ENCODE measurements at regions not wholly inside any gene's neighbourhood (a gene's known extent, or its start where the extent isn't known, plus 50 kb on each side); places are given as distances from the start of the nearest gene placed in this dataset.
"Not testable (repeated sequence)": the region's sequence is repeated elsewhere in the genome, so short reads cannot be mapped to it uniquely, and the experiment has no call there.

DNA sequence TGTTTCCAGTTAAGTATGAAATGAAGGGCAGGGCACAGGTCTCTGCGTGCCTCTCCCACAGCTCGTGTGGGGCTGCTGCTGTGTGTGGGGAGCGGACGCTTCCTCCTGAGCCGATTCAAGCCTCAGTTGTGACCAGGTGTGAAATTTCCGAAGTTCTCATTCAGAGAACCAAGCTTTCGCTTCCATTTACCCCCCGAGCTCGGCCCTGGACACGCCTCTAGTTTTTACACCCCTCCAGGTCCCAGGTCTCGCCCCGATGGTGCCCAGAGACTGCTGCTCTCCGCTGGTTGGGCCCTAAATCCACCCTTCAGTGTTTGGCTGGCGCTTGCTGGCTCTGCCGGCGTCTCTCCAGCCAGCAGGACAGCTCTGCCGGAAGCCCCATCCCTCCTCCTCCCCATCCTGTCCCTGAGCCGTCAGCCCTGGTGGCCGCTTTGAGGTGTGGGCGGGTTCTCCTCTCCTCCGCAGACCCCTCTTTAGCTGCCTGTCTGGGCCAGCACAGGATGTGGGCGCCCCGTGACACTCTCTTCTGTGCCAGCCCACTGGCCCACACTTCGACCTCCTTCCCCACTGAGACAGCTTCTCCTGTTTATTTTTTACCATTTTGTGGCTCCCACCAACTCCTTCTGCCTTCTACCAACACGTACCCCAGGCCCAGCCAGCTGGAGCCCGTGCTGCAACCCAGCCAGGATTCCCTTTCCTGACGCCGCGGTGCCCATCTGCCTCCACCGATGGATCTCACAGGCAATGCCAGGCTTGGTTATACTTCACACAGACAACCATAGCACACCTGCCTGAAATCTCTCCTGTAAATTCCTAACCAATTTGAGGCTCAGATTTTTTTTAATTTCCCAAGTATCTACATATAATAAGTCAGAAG, 142.8 kb downstream of the DLL1 start:
- no peak for DNase-seq (ENCODE audit: low read depth)

DNA sequence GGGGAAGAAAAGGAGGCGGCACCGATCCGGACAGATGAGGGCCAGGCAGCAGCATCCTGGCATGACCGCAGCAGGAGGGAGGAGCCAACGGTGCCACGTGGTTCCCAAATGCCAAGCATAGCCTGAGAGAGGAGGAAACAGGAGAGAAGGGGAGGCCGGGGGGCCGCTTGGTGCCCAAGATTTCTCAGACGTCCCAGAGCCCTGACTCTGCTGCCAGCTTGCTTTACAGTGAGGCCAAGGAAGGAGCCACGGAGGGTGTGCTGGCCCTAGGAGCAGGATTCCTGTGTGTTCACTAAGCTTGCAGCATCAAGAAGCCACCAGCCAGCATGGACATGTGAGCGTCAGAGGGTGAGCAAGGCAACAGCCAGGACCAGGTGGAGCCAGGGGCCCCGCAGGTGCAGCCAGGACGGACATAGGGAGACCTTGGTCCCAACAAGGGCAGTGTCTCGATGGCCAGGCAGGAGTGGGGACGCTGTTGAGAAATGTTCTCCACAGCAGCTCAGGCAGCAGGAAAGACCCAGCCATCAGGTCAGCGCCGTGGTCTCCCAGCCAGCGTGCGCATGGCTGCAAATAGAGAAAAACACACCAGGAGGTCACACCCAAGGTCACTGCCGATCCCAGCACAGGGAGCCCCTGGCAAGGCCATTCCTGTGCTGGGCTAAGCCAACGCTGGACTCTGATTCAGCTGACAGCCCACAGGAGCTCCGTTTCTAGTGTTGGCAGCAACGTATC, 143.7 kb downstream of the DLL1 start:
- no peak for DNase-seq (ENCODE audit: low read depth)

DNA sequence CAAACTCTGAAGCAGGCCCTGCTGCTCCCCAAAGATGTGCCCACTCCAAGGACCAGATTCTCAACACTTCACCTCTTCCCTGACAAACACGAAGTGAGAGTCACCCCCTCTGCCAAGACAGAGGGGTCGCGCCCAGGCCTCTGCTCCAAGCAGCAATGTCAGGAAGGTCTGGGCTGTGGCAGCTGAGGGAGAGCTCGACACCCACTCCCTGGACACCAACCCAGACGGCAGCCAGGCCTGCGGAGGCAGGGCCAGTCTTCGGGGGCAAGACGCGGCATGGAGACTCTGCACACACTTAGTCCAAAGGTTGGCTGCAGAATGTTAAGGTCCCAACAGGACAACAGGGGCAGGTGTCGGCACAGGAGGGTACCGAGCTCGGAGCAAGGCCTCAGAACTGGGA, 144.2 kb downstream of the DLL1 start:
- no peak for DNase-seq (ENCODE audit: low read depth)

DNA sequence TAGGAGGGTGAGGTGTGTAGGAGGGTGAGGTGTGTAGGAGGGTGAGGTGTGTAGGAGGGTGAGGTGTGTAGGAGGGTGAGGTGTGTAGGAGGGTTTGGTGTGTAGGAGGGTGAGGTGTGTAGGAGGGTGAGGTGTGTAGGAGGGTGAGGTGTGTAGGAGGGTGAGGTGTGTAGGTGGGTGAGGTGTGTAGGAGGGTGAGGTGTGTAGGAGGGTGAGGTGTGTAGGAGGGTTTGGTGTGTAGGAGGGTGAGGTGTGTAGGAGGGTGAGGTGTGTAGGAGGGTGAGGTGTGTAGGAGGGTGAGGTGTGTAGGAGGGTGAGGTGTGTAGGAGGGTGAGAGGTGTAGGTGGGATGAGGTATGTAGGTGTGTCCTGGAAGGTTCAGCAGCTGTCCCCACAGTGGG, 144.7 kb downstream of the DLL1 start:
- DNase-seq (ENCODE audit: low read depth): not testable (repeated sequence)

DNA sequence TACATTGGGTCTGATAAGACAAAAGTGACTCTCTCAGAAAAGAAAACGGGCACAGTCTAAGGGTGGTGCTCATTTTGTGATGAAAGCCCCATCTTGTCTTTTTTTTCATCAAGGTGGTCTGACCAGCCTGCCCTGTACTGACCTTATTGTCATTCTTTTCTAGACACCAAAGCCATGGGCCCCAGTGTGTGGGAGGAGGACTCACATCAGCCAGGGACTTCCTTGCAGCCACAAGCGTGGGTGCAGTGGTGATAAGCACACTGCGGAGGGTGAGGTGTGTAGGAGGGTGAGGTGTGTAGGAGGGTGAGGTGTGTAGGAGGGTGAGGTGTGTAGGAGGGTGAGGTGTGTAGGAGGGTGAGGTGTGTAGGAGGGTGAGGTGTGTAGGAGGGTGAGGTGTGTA, 145.2 kb downstream of the DLL1 start:
- DNase-seq (ENCODE audit: low read depth): not testable (repeated sequence)

DNA sequence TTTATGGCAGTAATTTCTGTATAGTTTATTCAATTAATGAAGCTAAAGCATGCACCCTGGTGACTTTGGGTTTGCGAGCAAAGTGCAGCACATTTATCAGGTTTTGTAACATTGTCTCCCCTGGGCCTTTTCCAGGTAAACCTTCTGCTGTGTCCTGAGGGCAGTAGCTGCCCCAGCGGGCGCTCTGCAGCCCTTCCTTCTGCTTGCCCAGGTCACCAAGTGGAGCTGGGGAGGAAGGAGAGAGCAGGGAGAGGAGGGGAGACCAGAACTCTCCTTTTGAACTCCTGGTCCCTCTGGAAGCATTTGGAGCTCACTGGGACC, 145.6 kb downstream of the DLL1 start:
- no peak for DNase-seq (ENCODE audit: low read depth)

DNA sequence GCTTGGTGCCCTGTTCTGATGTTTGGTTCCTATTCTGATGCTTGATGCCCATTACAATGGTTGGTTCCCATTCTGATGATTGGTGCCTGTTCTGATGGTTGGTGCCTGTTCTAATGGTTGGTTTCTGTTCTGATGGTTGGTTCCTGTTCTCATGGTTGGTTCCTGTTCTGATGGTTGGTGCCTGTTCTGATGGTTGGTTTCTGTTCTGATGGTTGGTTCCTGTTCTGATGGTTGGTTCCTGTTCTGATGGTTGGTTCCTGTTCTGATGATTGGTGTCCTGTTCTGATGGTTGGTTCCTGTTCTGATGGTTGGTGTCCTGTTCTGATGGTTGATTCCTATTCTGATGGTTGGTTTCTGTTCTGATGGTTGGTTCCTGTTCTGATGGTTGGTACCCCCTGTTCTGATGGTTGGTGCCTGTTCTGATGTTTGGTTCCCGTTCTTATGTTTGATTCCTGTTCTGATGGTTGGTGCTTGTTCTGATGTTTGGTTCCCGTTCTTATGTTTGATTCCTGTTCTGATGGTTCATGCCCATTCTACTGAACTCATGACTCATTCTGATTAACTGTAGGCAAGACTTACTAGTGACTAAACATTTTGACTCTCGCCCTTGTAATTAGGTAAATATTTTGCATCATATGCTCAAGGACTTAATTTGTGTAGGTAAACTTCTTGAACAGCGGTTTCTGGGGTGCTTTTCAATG, 146.2 kb downstream of the DLL1 start:
- no peak for DNase-seq (ENCODE audit: low read depth)

DNA sequence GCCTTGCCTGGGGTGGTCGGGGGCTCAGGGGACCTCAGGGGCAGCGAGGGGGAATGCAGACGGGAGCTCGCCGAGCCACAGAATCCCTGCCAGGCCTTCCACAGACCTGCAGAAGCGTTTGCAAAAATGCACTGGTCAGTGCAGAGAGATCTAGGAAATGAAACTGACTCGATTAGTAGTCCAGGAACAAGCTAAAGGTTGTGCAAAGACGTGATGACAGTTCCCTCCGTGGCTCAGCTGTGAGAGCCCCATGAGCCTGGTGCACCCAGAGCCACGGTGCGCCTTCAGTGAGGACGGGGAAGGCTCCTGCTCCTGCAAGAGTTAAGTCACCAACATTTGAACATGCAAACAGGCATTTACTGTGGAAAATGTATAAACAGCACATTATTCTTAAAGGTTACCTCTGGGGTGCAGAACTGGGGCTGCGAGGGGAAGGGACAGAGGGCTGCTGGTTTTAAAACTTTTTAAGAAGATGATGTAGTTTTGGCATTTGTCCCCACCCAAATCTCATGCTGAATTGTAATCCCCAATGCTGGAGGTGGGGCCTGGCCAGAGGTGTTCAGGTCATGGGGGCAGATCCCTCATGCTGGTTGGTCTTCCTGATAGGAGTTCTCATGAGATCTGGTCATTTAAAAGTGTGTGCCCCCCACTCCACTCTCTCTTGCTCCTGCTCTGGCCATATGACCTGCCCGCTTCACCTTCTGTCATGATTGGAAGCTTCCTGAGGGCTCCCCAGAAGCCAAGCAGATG, 147.3 kb downstream of the DLL1 start:
- DNase-seq (ENCODE audit: low read depth): no peak

DNA sequence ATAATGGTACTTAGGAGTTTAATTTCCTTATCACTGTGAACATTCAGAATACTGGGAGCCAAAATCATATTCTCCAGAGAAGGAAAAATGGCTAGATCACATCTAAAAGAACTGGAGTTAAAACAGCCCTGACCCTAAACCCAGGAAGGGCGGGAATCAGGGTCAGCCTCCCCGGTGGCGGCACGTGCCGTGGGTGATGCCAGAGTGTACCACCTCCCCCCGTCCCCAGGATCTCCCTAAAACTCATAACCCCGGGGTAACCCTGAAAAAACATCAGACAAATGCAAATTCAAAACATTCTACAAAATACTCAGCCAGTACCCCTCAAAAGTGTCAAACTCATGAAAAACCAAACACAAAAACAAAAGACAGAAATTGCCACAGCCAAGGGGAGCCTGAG, 148.3 kb downstream of the DLL1 start:
- DNase-seq (ENCODE audit: low read depth): no peak

DNA sequence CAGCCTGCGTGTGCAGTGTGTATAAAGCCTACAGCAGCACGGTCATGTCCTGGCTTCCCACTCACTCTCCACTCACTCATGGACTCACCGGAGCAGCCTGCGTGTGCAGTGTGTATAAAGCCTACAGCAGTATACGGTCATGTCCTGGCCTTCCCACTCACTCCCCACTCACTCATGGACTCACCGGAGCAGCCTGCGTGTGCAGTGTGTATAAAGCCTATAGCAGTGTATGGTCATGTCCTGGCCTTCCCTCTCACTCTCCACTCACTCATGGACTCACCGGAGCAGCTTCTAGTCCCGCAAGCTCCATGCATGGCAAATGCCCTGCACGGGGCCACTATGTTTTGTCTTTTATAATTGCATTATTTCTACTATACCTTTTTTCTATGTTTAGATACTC, 149.8 kb downstream of the DLL1 start:
- DNase-seq (ENCODE audit: low read depth): not testable (repeated sequence)

DNA sequence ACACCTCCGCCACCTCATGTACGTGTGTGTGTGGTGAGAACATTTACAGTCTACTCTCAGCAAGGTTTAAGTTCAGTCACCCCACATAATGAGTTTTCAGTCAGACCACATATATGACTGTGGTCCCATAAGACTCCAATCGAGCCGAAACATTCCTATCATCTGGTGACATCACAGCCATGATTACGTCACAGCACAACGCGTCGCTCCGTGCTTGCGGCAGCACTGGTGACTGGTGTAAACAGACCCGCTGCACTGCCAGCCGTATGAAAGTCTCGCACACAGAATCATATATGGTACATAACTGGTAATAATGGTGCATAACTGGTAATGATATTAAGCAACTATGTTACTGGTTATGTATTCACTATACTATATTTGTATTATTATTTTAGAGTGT, 150.7 kb downstream of the DLL1 start:
- no peak for DNase-seq (ENCODE audit: low read depth)

DNA sequence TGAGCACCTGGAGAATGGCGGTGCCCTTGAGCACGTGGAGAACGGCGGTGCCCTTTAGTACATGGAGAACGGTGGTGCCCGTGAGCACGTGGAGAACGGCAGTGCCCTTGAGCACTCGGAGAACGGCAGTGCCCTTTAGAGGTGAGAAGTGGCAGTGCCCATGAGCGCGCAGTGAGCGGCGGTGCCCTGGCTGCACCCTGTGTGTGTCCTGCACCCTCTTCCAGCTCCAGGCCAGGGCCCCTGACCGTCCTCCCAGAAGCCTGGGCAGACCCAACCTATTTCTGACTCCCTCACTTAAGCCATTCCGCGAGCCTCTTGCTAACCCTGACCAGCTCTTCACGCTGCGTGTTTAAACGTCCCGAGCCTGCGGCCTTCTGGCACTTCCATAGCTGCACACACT, 151.3 kb downstream of the DLL1 start:
- DNase-seq (ENCODE audit: low read depth): no peak

DNA sequence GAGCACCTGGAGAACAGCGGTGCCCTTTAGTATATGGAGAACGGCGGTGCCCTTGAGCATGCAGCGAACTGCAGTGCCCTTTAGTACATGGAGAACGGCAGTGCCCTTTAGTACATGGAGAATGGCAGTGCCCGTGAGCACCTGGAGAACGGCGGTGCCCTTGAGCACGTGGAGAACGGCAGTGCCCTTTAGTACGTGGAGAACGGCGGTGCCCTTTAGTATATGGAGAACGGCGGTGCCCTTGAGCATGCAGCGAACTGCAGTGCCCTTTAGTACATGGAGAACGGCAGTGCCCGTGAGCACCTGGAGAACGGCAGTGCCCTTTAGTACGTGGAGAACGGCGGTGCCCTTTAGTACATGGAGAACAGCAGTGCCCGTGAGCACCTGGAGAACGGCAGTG, 151.8 kb downstream of the DLL1 start:
- DNase-seq (ENCODE audit: low read depth): not testable (repeated sequence)

DNA sequence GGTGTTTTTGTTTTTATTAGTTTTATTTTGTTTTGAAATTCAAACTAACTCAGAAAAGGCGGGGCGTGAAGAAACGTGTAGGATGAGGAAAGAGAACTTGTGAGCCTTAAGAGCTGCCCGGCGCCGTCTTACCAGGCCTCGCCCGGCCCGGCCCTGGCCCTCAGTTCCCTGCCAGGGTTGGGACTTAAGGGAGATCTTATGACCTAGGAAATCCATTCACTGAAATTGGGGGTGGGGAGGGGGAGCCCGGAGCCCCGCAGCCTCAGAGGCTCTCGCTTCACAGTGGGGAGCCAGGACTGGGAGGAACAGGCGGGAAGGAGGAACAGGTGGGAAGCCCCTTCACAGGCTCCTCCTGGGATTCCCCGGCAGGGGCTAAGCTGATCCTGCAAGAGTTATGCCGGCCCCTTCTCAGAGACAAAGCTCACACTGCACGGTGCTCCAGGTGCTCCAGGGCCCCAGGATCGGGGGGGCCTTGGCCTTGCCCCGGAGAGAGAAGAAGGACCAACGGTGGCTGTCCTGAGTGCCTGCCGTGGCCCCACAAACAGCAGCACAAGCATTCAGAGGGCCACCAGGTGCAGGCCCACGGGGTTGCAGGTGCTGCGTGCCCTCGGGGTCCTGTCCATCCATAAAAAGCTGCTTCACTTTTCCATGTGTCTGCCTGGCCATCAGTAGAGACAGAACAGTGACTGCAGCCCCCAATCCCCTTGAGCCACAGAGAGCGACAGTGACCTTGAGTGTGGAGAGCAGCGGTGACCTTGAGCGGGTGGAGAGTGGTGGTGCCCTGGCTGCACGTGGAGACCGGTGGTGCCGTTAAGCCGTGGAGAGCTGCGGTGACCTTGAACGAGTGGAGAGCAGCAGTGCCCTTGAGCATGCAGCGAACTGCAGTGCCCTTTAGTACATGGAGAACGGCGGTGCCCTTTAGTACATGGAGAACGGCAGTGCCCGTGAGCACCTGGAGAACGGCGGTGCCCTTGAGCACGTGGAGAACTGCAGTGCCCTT, 152.7 kb downstream of the DLL1 start:
- DNase-seq (ENCODE audit: low read depth): no peak

DNA sequence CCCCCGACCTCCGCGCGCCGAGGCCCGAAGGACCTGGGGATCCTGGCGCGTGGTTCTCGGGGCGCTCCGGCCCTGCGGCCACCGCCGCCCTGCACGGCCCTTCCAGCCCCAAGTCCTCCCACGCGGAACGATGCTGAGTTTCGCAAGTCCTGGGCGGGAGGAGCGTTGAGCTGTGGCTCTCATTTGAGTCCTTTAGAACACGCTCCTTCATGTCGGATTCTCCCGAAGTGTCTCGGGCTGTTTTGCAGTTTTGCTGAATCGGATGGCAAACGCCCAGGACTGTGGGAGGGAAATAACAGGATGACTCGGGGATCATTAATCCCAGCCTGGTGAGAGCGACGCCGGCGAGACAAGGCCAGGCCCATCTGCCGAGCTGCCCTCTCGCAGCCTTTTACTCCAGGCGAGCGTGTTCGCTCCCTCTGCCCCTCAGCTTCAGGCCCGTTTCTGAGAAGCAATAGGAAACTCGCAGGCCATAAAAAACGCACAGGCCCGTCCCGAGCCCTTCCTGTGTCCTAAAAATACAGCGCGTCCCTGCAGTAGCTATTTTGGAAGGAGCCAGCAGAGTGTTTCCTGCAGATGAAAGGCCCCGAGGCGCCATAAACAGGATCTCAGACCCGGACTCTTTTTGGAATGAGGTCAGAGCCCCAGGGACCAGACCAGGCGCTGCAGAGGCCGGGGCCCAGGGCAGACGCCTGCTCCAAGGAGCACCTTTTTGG, 153.5 kb downstream of the DLL1 start:
- DNase-seq (ENCODE audit: low read depth): no peak

DNA sequence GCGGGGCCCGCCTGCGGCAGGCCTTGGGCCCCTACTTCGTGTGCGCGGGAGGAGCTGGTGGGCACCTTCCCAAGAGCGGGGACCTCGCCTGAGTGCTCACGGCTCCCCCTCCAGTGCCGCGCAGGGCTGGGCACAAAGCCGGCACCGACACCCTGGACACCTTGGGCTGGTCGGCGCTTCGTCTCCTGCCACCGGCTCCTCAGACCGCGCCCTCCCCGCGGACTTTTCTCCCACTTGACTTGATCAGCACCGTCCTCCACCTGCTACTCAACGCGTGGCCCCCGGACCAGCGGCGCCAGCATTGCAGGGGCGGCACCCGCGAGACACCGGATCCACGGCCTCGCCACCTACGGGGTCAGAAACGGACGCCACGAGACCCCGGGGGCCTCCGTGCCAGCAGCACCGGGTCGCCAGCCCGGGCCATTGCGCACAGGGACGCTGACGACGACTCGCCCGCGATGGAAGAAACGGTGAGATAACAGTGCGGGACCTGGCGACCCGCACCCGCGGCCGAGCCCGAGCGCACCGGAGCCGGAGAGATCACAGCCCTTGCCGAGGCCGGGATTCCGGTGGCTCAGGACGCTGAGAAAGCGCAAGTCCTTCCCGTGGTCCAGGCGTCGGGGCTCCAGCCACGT, 154.2 kb downstream of the DLL1 start:
- DNase-seq (ENCODE audit: low read depth): no peak

DNA sequence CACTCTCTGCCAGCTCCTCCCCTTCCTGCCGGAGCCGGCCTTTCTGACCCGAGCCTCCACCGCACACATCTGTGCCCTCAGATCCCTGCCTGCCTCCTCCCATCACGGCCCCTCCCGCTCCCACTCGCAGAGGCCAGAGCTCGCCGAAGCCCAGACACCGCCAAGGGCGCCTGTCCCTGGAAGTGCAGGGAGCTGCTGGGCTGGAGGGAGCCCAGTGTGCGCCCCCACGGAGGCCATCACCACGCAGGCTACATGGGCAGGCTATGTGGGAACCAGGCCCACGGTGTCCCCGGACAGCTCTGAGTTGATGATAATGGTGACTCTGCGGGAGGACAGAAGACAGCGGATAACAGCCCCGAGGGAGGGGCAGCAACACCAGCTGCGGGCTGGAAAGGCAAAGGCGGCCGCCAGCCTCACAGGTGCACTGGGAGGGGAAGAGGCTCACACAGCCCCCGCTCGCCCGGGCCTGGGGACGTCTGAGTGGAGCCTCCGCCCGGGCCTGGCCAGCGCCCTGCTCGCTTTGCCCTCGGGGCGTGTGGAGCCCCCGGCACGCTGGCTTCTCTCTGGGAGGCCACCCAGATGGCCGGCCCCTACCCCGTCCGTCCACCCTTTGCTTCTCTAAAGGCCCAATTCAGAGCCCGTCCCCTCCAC, 154.9 kb downstream of the DLL1 start:
- DNase-seq (ENCODE audit: low read depth): no peak

DNA sequence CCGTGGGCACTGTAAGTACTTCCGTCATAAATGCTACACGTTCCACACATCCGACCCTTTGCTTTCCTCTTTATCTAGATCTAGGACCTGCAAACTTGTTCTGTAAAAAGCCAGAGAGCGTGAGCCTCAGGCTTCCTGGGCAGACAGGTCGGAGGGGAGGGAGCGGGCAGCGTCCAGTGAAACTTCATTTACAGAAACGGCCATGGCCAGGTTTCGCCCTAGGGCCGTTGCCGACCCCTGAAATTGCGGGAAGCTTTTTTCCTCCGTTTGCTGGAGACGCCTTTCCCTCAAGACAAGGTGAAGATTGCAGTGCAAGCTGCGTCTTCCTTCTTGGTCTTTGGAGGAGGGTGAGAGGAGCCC, 155.4 kb downstream of the DLL1 start:
- DNase-seq (ENCODE audit: low read depth): no peak
